NCI-H146 (cell line): ENCODE measurements at regions not wholly inside any gene's neighbourhood (a gene's known extent, or its start where the extent isn't known, plus 50 kb on each side); places are given as distances from the start of the nearest gene placed in this dataset.

ENCODE experiments used
- DNase-seq: peaks from one replicate; lab custom pipeline; 2025; lab: John Stamatoyannopoulos, UW

GRCh38 chr5:57621624-57622023 lies 139.0 kb upstream of the ACTBL2 start:
- DNase-seq: no peak

- DNase-seq: no peak
Observed at GRCh38 chr5:57618767-57619381, 136.3 kb upstream of the ACTBL2 start.

GRCh38 chr5:57613741-57614140 lies 131.1 kb upstream of the ACTBL2 start:
- no peak for DNase-seq

GRCh38 chr5:57611177-57611576 lies 128.6 kb upstream of the ACTBL2 start:
- no peak for DNase-seq

- no peak for DNase-seq
Observed at GRCh38 chr5:57608542-57608941, 125.9 kb upstream of the ACTBL2 start.

- DNase-seq: no peak
Observed at GRCh38 chr5:57601996-57602395, 119.4 kb upstream of the ACTBL2 start.

GRCh38 chr5:57600321-57600720 lies 117.7 kb upstream of the ACTBL2 start:
- DNase-seq: no peak

- no peak for DNase-seq
Observed at GRCh38 chr5:57598756-57599155, 116.1 kb upstream of the ACTBL2 start.

- DNase-seq: no peak
Observed at GRCh38 chr5:57598097-57598496, 115.5 kb upstream of the ACTBL2 start.

GRCh38 chr5:57595523-57595991 lies 112.9 kb upstream of the ACTBL2 start:
- DNase-seq: peak; percentile 25

GRCh38 chr5:57594436-57594835 lies 111.8 kb upstream of the ACTBL2 start:
- no peak for DNase-seq

GRCh38 chr5:57592236-57592635 lies 109.6 kb upstream of the ACTBL2 start:
- no peak for DNase-seq

GRCh38 chr5:57586649-57587048 lies 104.0 kb upstream of the ACTBL2 start:
- no peak for DNase-seq

GRCh38 chr5:57582578-57583070 lies 100.0 kb upstream of the ACTBL2 start:
- DNase-seq: no peak

- no peak for DNase-seq
Observed at GRCh38 chr5:57581772-57582171, 99.2 kb upstream of the ACTBL2 start.

- no peak for DNase-seq
Observed at GRCh38 chr5:57581222-57581621, 98.6 kb upstream of the ACTBL2 start.

- DNase-seq: no peak
Observed at GRCh38 chr5:57577432-57578175, 95.0 kb upstream of the ACTBL2 start.

GRCh38 chr5:57576317-57576716 lies 93.7 kb upstream of the ACTBL2 start:
- no peak for DNase-seq

- no peak for DNase-seq
Observed at GRCh38 chr5:57575839-57576238, 93.2 kb upstream of the ACTBL2 start.

- DNase-seq: no peak
Observed at GRCh38 chr5:57572461-57572860, 89.8 kb upstream of the ACTBL2 start.

GRCh38 chr5:57569601-57570000 lies 87.0 kb upstream of the ACTBL2 start:
- no peak for DNase-seq

- DNase-seq: no peak
Observed at GRCh38 chr5:57568136-57568535, 85.5 kb upstream of the ACTBL2 start.

GRCh38 chr5:57566914-57567313 lies 84.3 kb upstream of the ACTBL2 start:
- DNase-seq: no peak
